Embryonic facial prominence (tissue), 1 donor: ENCODE measurements at regions not wholly inside any gene's neighbourhood (a gene's known extent, or its start where the extent isn't known, plus 50 kb on each side); places are given as distances from the start of the nearest gene placed in this dataset.
"Not testable (repeated sequence)": the region's sequence is repeated elsewhere in the genome, so short reads cannot be mapped to it uniquely, and the experiment has no call there.

Source experiments
- DNase-seq: peaks from one replicate; pipeline ENCODE4 v3.0.0-alpha.2; 2016; ENCODE audit errors: extremely low spot score

DNA sequence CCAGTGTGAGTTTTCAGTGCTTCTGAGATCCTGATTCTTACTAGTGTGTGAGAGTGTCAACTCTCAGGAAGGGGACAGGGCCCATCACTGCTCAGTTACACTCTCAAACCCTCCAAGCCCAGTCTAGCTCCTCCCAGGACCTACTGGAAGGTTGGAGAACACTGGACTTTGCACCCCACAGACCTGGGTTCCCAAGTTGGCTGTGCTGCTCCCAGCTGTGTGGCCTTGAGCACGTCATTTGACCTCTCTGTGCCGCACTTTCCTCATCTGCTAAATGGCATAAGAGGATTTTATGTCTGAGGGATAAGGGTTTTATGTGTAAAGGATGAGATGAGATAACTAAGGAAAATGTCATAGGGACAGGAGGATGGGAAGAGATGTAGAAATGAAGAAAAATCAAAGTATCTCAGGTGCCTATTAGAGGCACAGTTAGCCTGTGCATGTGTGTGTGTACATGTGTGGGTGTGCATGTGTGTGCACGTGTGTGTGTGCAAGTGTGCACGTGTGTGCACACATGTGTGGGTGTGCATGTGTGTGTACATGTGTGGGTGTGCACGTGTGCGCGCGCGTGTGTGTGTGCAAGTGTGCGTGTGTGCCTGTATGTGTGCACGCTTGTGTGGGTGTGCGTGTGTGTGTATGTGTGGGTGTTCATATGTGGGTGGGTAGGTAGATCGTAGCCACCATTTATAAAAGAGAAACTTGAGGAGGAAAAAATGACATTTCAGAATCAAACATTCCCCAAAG lies 108.0 kb upstream of the GRK3 start:
- DNase-seq, result not testable (repeated sequence)

DNA sequence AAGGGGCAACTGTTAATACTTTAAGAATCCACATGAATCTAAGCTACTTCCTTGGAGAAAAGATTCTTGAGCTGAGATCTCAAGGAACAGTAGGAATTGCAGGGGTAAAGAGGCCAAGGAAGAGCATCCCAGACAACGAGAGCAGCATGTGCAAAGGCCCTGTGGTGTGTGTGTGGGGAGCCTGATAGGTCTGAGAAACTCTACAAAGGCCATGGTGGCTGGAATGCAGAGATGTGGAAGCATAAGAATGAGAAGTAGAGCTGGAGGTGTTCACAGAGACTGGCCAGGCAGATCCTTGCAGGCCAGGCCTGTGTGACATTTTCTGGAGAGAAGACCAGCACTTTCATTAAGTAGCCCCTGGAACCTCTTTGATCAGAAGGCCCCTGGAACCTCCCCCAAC lies 105.8 kb upstream of the GRK3 start:
- DNase-seq, result not testable (repeated sequence)

DNA sequence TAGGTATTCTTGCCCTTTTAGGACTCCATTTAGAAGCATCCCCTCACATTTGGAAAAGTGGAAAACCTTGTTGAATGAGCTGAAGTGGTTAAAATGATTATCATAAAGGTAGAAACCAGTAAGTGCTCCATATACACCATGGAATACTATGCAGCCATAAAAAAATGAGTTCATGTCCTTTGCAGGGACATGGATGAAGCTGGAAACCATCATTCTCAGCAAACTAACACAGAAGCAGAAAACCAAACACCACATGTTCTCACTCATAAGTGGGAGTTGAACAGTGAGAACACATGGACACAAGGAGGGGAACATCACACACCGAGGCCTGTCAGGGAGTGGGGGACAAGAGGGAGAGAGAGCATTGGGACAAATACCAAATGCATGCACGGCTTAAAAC lies 103.8 kb upstream of the GRK3 start:
- not testable (repeated sequence) for DNase-seq

DNA sequence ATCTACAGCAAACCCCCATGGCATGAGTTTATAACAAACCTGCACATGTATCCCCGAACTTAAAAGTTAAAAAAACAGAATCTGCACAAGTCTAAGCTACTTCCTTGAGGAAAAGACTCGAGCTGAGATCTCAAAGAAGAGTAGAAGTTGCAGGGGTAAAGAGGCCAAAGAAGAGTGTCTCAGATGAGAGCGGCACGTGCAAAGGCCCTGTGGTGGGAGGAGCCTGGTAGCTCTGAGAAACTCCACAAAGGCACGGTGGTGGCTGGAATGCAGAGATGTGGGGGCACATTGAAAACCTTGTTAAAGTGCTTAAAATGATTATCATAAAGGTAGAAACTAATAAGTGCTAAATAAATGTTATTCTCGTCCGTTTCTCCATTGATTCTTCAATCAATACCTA lies 103.2 kb upstream of the GRK3 start:
- DNase-seq, result no peak

DNA sequence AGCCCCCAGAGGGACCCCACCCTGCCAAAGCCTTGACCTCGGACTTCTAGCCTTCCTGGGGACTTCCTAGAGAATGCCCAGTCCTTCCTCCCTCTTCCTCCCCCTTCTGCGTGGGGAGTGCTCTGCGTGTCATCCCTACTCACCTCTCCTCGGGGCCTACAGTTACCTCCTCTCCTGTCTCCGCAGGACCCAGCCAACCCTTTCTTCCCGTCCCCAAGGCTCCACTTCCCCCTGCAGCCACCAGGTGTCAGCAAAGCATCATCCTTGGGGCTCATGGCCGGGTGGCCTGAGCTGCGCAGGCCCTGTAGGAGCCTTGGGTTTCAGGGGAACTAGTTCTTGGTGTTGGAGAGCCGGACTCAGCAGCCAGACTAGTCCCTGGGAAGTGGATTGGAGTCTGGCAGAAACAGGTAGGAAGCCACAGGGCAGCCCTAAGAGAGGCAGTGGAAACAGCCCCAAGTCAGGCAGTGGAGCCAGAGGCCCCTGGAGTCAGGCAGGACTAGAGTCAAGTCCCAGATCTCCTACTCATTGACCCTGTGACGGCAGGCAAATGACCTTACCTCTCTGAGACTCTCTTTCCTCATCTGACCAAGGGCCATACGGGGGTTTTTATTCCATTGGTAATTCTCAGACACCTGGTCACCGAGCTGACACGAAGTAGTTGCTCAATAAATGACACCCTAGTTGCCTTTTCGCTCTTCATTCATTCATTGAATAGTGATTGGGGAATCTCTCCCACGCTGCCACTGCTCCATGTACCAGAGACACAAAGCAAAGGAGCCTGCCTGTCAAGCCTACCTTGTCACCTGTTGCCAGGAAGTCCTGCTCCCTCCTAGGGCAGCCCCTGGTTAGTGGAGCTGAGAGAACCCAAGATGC lies 101.8 kb upstream of the GRK3 start:
- DNase-seq, result peak; percentile 58

DNA sequence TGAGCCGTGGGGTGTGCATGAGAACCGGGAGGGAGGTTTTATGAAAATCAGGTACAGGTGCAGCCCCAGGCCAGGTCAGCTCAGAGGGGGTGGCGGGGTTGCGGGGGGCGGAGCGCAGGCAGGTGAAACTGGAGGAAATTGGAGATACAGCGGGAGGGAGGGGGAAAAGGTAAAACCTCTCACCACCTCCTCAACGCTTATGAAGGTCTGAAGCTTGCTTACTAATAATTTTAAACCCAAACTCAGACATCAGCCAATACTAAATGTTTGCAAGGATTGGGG lies 101.2 kb upstream of the GRK3 start:
- not testable (repeated sequence) for DNase-seq

DNA sequence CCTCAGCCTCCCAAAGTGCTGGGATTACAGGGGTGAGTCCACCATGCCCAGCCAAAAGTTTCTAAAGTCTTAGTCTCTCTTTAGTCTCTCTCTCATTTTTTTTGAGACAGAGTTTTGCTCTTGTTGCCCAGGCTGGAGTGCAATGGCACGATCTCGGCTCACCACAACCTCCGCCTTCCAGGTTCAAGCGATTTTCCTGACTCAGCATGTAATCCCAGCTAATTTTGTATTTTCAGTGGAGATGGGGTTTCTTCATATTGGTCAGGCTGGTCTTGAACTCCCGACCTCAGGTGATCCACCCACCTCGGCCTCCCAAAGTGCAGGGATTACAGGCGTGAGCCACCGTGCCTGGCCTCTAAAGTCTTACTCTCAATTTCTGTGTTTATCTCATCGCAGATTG lies 100.1 kb upstream of the GRK3 start:
- DNase-seq, result not testable (repeated sequence)

DNA sequence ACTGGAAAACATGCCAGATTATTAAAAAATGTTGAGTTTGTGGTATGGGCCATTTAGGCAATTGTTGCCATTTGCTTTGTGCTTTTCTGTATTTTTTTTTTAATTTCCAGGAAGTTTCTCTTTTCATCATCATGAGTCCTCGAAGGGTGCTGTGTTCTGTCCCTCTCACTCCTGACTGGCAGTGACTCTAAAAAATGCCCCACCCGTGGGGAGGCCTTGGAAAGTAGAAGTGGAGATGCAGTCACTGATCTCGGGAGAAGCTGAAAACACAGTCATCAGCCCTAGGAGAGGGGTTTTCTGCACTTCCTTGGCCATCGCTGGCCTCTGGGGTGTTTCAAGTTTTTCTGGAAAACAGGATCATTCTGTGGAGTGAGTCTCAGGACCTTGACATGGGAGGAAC lies 98.5 kb upstream of the GRK3 start:
- DNase-seq, result no peak

DNA sequence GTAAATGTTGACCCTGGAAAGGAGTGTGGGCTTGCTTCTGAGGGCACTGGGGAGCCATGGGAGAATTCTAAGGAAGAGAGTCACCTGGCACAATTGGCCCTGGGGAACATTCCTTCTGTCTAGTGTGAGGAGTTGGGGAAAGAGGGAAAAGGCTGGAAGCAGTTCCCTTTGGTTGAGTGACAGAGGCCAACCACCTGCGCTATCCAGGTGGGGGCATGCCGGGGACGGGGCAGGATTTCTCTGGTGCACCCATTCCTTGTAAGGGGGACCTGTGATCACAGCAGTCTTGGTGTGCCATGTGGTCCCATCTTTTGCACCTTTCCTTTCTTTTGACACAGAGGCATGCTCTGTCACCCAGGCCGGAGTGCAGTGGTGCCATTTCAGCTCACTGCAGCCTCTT lies 92.1 kb upstream of the GRK3 start:
- no peak for DNase-seq

DNA sequence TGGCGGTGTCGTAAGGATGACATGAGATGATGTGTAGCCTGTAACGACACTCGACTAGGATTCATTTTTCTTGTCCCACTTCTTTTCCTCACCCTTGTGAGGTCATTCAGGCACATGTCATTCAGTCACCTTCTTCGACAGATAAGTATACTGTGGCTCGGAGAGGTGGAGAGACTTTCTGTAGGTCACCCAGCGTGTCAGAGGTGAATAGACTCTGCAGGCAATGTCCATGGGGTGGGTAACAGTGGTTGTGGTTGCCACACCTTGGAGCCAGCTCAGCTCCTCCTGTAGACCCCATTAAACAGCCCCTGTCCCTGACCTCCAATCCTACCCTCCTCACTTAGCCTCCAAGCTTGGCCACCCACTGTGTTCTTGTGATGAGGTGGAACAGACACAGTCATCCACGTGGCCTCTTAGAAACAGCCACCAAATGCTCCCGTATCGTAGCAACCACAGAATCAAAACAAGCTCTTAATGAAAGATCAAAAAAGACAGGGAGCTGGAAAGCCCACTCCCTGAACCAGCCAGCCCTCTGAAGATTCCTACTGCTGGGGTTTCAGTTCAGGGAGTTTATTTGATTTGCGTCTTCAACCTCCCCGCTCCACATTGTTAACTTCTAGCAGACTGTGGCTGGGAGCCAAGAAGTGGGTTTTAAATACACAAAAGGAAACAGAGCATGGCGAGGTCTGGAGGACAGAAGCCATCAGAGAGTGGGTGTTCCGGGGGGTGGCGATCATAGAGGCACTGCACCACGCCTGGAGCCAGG lies 89.0 kb upstream of the GRK3 start:
- peak; percentile 85 for DNase-seq

DNA sequence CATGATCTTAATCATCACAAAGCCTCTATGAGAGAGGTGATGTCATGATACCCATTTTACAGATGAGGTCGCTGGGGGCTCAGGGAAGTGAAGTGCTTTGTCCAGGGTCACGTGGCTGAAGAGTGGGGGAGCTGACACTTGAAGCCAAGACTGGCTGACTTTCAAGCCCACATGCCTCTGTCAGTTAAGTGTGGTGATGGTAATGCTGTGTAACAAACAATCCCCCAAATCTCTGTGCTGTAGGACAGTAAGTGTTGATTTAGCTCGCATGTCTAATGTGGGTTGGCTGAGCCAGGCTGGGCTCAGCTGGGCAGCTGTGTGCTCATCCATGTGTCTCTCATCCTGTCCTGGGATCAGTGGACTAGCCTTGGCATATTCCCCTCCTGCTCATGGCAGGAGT lies 87.1 kb upstream of the GRK3 start:
- DNase-seq, result no peak

DNA sequence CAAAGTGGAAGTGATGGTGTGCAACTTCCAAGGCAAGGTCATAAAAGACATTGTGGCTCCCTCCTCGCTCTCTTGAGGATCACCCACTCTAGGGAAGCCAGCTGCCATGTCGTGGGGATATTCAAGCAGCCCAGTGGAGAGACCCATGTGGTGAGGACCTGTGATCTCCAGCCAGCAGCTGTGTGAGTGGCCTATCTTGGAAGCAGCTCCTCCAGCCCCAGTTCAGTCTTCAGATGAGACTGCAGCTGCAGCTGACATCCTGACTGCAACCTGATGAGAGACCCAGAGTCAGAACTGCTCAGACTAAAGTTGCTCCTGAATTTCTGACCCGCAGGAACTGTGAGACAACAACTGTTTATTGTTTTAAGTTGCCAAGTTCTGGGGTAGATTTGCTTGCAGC lies 86.4 kb upstream of the GRK3 start:
- no peak for DNase-seq

DNA sequence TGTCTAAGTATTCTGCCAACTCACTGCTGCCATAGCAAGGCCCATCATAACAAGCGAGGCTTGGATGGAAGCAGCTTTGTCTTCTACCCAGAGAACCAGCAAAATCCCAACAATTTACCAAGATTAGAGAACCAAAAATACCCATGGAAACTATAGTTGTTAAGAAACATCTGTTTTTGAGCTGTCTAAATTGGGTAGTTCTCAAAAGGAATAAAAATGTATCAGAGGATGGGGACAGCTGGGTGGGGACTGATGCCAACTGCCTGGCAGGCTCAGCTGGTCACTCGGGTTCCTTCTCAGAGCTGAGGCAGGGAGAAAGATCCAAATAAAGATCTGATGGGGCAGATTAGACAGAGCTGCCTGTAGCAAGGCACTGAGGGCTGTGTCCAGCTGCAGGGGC lies 85.9 kb upstream of the GRK3 start:
- no peak for DNase-seq

DNA sequence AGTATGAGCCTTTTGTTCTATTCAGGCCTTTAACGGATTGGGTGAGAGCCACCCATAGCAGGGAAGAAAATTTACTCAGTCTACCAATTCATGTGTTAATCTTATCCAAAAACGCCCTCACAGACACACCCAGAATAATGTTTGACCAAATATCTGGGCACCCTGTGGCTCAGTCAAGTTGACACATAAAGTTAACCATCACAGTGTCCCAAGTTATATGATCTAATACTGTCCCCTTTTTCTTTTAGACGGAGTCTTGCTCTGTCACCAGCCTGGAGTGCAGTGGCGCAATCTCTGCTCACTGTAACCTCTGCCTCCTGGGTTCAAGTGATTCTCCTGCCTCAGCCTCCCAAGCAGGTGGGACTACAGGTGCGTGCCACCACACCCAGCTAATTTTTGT lies 83.6 kb upstream of the GRK3 start:
- DNase-seq, result not testable (repeated sequence)

DNA sequence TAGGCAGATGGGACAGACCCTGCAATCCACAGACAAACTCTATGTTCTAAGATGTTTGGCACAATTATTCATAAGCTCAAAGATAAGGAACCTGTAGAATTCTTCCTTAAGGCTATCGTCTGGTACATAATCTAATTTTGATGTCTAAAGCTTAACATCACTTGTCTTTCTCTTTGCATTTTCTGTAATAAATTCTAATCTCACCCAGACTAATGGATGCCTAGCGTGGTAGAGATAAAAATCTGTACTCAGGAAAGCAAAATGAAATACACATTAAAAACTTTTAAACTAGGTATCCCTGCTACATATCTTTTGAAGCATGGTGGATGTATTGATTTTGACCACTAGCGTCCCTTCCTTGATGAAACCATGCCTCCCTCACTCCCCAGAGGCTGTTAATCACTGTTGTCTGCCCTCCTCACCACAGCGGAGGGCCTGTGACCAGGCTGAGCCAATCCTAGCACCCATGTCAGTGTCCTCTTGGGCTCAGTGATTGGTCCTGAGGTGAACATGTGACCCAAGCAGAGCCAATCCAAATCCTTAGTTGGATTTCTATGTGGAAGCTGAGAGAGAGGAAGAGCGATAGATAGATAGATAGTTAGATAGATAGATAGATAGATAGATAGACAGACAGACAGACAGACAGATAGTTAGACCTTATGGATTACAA lies 82.2 kb upstream of the GRK3 start:
- DNase-seq, result no peak

DNA sequence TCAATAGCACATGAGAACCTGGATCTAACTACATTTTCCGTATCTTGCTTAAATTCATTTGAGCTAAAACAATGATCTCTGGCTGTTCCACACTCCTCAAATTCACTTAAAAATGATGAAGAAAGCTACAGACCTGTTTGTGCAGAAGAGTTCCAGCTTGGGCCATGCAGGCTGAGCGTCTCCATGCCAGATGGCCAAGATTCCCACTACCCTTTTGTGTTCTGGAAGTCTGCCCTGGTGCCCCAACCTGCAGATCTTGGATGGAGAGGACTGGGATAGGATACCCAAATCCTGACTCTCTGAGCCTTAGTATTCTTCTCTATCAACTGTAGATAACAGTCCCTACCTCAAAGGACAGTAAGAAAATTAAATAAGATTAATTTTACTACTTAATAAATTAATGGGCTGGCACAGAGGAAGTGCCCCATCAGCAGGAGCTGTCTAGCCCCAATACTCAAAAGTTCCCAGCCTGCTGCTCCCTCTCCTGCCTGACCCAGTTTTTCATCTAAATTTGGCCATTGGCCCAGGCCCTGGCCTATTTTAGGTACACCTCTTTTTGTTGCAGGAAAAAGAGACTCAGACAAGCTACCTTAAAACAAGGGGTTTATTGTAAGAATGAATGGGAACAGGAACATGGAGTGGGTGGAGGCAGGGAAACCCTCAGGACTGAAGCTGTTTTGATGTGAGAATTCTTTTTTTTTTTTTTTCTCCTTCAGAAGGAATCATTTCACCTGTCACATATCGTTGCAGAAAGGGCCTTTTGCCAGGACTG lies 81.4 kb upstream of the GRK3 start:
- no peak for DNase-seq

DNA sequence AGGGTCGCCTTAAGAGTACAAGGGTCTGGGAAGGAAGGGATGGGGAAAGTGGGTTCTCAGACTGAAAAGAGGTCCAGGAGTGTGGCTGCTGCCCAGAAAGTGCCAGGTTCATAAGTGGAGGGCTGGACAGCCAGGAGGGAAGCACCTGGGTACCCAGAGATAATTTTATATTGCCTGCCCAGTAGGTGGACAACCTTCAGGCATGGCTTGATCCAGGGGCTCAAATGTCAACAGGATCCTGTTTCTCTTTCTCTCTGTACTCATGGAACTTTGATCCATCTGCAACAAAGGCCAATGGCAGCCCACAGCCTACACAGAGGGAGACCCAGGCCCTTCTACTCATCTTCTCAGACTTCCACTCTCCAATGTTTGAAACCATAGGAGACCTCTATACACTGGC lies 80.5 kb upstream of the GRK3 start:
- DNase-seq, result no peak

DNA sequence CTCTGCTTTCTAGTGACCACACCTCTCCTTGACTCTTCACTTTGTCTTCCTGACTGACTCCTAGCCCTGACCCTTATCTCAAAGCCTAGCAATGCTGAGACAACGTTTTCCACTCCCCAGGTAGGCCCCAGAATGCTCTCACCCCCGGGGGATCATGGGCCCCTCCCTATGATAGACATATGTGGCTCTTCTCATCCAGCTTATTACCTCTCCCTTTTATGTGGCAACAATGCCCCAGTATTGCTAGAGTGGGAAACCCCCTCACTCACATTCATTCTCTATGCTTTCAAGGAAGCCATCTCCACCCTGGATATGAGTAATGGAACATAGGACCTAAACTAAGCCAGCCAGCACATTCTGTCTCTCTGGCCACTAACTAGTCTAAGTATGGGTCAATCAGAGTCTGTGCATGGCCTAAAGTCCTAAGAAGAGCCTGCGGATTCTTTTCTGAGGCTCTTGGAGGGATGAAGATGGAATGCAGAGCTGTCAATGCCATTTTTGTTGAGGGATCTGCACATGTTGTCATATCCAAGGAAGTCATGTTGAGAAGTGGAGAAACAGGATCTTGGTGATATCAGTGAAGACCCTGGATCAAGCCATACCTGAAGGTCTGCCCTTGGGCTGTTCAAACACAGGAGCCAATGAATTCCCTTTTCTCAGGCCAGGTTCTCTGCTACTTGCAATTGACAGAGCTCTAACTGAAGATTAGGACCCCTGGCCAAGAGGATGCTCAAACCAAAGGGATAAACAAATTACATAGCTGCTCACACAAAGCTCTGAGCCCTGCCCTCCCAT lies 79.8 kb upstream of the GRK3 start:
- no peak for DNase-seq

DNA sequence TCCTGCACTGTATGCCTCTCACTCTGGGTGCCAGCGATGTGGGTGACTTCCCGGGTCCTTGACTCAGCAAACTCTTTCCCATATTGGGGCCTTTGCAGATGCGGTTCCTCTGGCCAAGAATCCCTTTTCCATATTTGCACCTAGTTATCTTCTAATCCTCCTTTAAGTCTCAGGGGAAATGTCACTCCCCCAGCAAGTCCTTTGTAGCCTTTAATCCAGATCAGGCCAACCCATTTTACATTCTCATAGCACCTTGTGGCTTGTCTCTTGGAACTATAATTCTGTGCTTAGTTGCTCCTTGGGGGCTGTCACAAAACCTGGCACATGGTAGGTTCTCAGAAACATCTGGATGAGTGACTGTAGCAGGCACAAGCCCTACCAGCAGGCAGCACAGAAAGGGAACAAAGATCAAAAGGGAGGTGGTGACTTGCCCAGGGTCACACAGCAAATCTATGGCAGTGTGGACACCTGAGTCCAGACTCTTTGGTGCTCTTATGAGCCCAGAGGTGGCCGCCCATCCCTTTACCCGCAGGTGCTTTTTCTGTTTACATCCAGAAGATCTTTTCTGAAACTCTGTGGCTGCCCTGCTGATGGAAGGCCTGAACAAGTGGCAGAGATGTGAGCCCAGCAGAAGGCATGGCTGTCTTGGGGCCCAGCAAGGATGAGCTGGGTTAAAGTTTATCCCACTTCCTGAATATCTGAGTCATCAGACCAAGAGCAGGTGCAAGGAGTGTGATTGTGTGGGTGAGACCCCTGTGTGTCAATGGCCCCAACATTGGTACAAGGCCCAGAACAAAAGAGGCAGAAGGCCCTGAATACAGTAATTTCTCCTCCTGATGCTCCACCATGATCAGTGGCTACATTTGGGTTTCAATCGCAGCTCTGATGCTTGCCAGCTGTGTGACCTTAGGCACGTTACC lies 78.6 kb upstream of the GRK3 start:
- no peak for DNase-seq
